ENCODE measurements at regions not wholly inside any gene's neighbourhood (a gene's known extent, or its start where the extent isn't known, plus 50 kb on each side); places are given as distances from the start of the nearest gene placed in this dataset.

- H3K9me3 ChIP-seq (ENCODE audit: low read length) = peaks cover 4% of the 10 kb centered on the region
- H3K27me3 ChIP-seq (ENCODE audit: insufficient read depth, low read length) = no peaks in the 10 kb centered on the region
- peaks cover 3% of the 10 kb centered on the region for H3K4me1 ChIP-seq (ENCODE audit: insufficient read depth, low read length)
- H3K4me3 ChIP-seq (ENCODE audit: low read length) = no peak overlapping the region
- no peak overlapping the region for H2AFZ ChIP-seq (ENCODE audit: low read depth, low read length)
- no peaks in the 10 kb centered on the region for H3K36me3 ChIP-seq (ENCODE audit: insufficient read depth, low read length)
Observed at GRCh38 chr7:156590212-156590611, 50.4 kb upstream of the RNF32 start.

- peaks cover 3% of the 10 kb centered on the region for H3K4me1 ChIP-seq (ENCODE audit: insufficient read depth, low read length)
- H3K4me3 ChIP-seq (ENCODE audit: low read length) = no peak overlapping the region
Observed at GRCh38 chr7:156589808-156590207, 50.8 kb upstream of the RNF32 start.

GRCh38 chr7:156585926-156586325 is 54.6 kb upstream of the RNF32 start:
- H3K27me3 ChIP-seq (ENCODE audit: insufficient read depth, low read length) = no peaks in the 10 kb centered on the region
- peaks cover 3% of the 10 kb centered on the region for H3K4me1 ChIP-seq (ENCODE audit: insufficient read depth, low read length)
- no peaks in the 10 kb centered on the region for H3K36me3 ChIP-seq (ENCODE audit: insufficient read depth, low read length)
- no peak overlapping the region for H2AFZ ChIP-seq (ENCODE audit: low read depth, low read length)
- no peaks in the 10 kb centered on the region for H3K9me3 ChIP-seq (ENCODE audit: low read length)
- no peak overlapping the region for H3K4me3 ChIP-seq (ENCODE audit: low read length)

More at GRCh38 chr7:156589808-156590207, 50.8 kb upstream of the RNF32 start:
- Histone ChIP-seq H3K27me3 (ENCODE audit: insufficient read depth, low read length) (no peaks in the 10 kb centered on the region), H3K9me3 (ENCODE audit: low read length) (peaks cover 4% of the 10 kb centered on the region), H3K36me3 (ENCODE audit: insufficient read depth, low read length) (no peaks in the 10 kb centered on the region), H2AFZ (ENCODE audit: low read depth, low read length) (no peak overlapping the region)

- H3K4me1 ChIP-seq (ENCODE audit: insufficient read depth, low read length) = peaks cover 3% of the 10 kb centered on the region
- H3K27me3 ChIP-seq (ENCODE audit: insufficient read depth, low read length) = no peaks in the 10 kb centered on the region
- no peak overlapping the region for H2AFZ ChIP-seq (ENCODE audit: low read depth, low read length)
- H3K4me3 ChIP-seq (ENCODE audit: low read length) = no peak overlapping the region
- no peaks in the 10 kb centered on the region for H3K9me3 ChIP-seq (ENCODE audit: low read length)
- H3K36me3 ChIP-seq (ENCODE audit: insufficient read depth, low read length) = no peaks in the 10 kb centered on the region
Observed at GRCh38 chr7:156585025-156585648, 55.4 kb upstream of the RNF32 start.

GRCh38 chr7:156582591-156583123 is 57.9 kb upstream of the RNF32 start:
- Histone ChIP-seq H2AFZ (ENCODE audit: low read depth, low read length) (no peak overlapping the region), H3K4me3 (ENCODE audit: low read length) (no peak overlapping the region), H3K4me1 (ENCODE audit: insufficient read depth, low read length) (no peaks in the 10 kb centered on the region), H3K36me3 (ENCODE audit: insufficient read depth, low read length) (no peaks in the 10 kb centered on the region), H3K27me3 (ENCODE audit: insufficient read depth, low read length) (no peaks in the 10 kb centered on the region), H3K9me3 (ENCODE audit: low read length) (no peaks in the 10 kb centered on the region)

- no peaks in the 10 kb centered on the region for H3K9me3 ChIP-seq (ENCODE audit: low read length)
- no peaks in the 10 kb centered on the region for H3K4me1 ChIP-seq (ENCODE audit: insufficient read depth, low read length)
- H3K4me3 ChIP-seq (ENCODE audit: low read length) = no peak overlapping the region
- H3K27me3 ChIP-seq (ENCODE audit: insufficient read depth, low read length) = no peaks in the 10 kb centered on the region
- H2AFZ ChIP-seq (ENCODE audit: low read depth, low read length) = no peak overlapping the region
- H3K36me3 ChIP-seq (ENCODE audit: insufficient read depth, low read length) = no peaks in the 10 kb centered on the region
Observed at GRCh38 chr7:156580036-156580435, 60.5 kb upstream of the RNF32 start.

GRCh38 chr7:156579566-156579965 is 61.0 kb upstream of the RNF32 start:
- H3K4me1 ChIP-seq (ENCODE audit: insufficient read depth, low read length) = no peaks in the 10 kb centered on the region
- no peak overlapping the region for H3K4me3 ChIP-seq (ENCODE audit: low read length)
- no peaks in the 10 kb centered on the region for H3K9me3 ChIP-seq (ENCODE audit: low read length)
- no peaks in the 10 kb centered on the region for H3K27me3 ChIP-seq (ENCODE audit: insufficient read depth, low read length)
- no peaks in the 10 kb centered on the region for H3K36me3 ChIP-seq (ENCODE audit: insufficient read depth, low read length)
- H2AFZ ChIP-seq (ENCODE audit: low read depth, low read length) = no peak overlapping the region

- Histone ChIP-seq H3K27me3 (ENCODE audit: insufficient read depth, low read length) (no peaks in the 10 kb centered on the region), H3K4me1 (ENCODE audit: insufficient read depth, low read length) (no peaks in the 10 kb centered on the region), H3K36me3 (ENCODE audit: insufficient read depth, low read length) (no peaks in the 10 kb centered on the region), H3K9me3 (ENCODE audit: low read length) (no peaks in the 10 kb centered on the region), H3K4me3 (ENCODE audit: low read length) (no peak overlapping the region), H2AFZ (ENCODE audit: low read depth, low read length) (no peak overlapping the region)
Observed at GRCh38 chr7:156578978-156579430, 61.6 kb upstream of the RNF32 start.

- no peaks in the 10 kb centered on the region for H3K36me3 ChIP-seq (ENCODE audit: insufficient read depth, low read length)
- H3K27me3 ChIP-seq (ENCODE audit: insufficient read depth, low read length) = no peaks in the 10 kb centered on the region
- H3K4me3 ChIP-seq (ENCODE audit: low read length) = no peak overlapping the region
- H3K9me3 ChIP-seq (ENCODE audit: low read length) = no peaks in the 10 kb centered on the region
- H3K4me1 ChIP-seq (ENCODE audit: insufficient read depth, low read length) = no peaks in the 10 kb centered on the region
- H2AFZ ChIP-seq (ENCODE audit: low read depth, low read length) = no peak overlapping the region
Observed at GRCh38 chr7:156578578-156578940, 62.0 kb upstream of the RNF32 start.

GRCh38 chr7:156577645-156578577 is 62.7 kb upstream of the RNF32 start:
- Histone ChIP-seq H2AFZ (ENCODE audit: low read depth, low read length) (no peak overlapping the region), H3K36me3 (ENCODE audit: insufficient read depth, low read length) (no peaks in the 10 kb centered on the region)

GRCh38 chr7:156576216-156577058 is 64.1 kb upstream of the RNF32 start:
- no peaks in the 10 kb centered on the region for H3K9me3 ChIP-seq (ENCODE audit: low read length)
- no peaks in the 10 kb centered on the region for H3K36me3 ChIP-seq (ENCODE audit: insufficient read depth, low read length)

More at GRCh38 chr7:156577645-156578577, 62.7 kb upstream of the RNF32 start:
- Histone ChIP-seq H3K9me3 (ENCODE audit: low read length) (no peaks in the 10 kb centered on the region), H3K4me3 (ENCODE audit: low read length) (no peak overlapping the region), H3K27me3 (ENCODE audit: insufficient read depth, low read length) (no peaks in the 10 kb centered on the region), H3K4me1 (ENCODE audit: insufficient read depth, low read length) (no peaks in the 10 kb centered on the region)

GRCh38 chr7:156568258-156568657 is 72.3 kb upstream of the RNF32 start:
- Histone ChIP-seq H3K27me3 (ENCODE audit: insufficient read depth, low read length) (no peaks in the 10 kb centered on the region), H3K9me3 (ENCODE audit: low read length) (peaks cover 2% of the 10 kb centered on the region), H3K36me3 (ENCODE audit: insufficient read depth, low read length) (no peaks in the 10 kb centered on the region), H3K4me1 (ENCODE audit: insufficient read depth, low read length) (no peaks in the 10 kb centered on the region), H3K4me3 (ENCODE audit: low read length) (no peak overlapping the region), H2AFZ (ENCODE audit: low read depth, low read length) (no peak overlapping the region)

More at GRCh38 chr7:156576216-156577058, 64.1 kb upstream of the RNF32 start:
- H3K27me3 ChIP-seq (ENCODE audit: insufficient read depth, low read length) = no peaks in the 10 kb centered on the region
- no peak overlapping the region for H3K4me3 ChIP-seq (ENCODE audit: low read length)
- H3K4me1 ChIP-seq (ENCODE audit: insufficient read depth, low read length) = no peaks in the 10 kb centered on the region
- H2AFZ ChIP-seq (ENCODE audit: low read depth, low read length) = no peak overlapping the region
